ENCODE measurements at regions not wholly inside any gene's neighbourhood (a gene's known extent, or its start where the extent isn't known, plus 50 kb on each side); places are given as distances from the start of the nearest gene placed in this dataset.
"Not testable (repeated sequence)": the region's sequence is repeated elsewhere in the genome, so short reads cannot be mapped to it uniquely, and the experiment has no call there.

DNA sequence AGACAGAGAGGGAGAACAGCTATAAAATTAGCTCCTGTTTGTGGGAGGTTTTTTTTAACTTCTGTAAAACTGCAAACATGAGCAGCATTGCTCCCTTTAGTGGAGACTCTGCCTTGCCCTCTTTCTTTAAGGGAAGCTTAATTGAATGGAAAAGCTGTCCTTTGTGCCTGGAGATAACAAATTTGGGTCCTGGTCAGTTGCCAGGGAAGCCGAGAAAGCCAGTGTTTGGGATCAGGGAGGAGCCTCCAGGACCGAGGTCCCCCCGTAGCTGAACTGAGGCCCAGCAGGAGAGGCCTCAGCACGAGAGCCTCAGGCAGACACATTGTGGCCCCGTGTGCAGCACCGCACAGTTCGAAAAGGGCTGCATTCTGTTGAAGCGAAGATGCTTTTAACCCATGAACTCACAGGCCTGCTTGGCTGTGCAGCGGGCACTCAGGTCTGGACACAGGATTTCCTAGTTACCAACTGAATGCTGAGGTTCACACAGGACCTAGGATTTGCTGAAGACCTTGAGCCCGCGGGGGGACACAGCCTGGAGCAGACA lies 369.7 kb downstream of the DCDC2C start:
- H3K27me3 ChIP-seq (ENCODE audit: control insufficient read depth, insufficient read depth, low read length): no peaks in the 10 kb centered on the region
- no peak overlapping the region for H3K4me3 ChIP-seq (ENCODE audit: low read length)
- no peaks in the 10 kb centered on the region for H3K9me3 ChIP-seq (ENCODE audit: control insufficient read depth, low read length)
- no peaks in the 10 kb centered on the region for H3K4me1 ChIP-seq (ENCODE audit: control insufficient read depth, insufficient read depth, low read length)
- no peaks in the 10 kb centered on the region for H3K36me3 ChIP-seq (ENCODE audit: control insufficient read depth, insufficient read depth, low read length)
- no peak overlapping the region for H3K9ac ChIP-seq (ENCODE audit: low read length)

DNA sequence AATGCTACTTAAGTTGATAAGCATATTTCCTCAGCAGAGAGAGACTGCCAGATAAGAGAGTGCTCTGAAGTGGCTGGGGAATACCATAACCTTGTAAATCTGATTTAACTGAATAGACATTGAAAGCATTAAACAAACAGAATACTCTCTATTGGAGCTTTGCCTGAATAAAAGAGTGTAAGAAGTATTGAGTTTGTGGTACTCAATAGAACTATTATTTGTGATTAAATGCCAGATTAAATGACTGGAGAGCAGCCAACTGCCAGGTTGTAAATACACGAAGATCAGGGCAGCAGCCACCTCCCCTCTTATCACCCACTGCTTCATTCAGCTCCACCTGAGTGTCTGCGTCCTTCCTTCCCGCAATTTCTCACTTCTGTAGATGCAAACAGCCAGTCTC lies 373.6 kb downstream of the DCDC2C start:
- H3K27me3 ChIP-seq (ENCODE audit: control insufficient read depth, insufficient read depth, low read length): no peaks in the 10 kb centered on the region
- no peaks in the 10 kb centered on the region for H3K36me3 ChIP-seq (ENCODE audit: control insufficient read depth, insufficient read depth, low read length)
- no peak overlapping the region for H3K4me3 ChIP-seq (ENCODE audit: low read length)
- no peaks in the 10 kb centered on the region for H3K9me3 ChIP-seq (ENCODE audit: control insufficient read depth, low read length)
- H3K4me1 ChIP-seq (ENCODE audit: control insufficient read depth, insufficient read depth, low read length): no peaks in the 10 kb centered on the region
- H3K9ac ChIP-seq (ENCODE audit: low read length): no peak overlapping the region

DNA sequence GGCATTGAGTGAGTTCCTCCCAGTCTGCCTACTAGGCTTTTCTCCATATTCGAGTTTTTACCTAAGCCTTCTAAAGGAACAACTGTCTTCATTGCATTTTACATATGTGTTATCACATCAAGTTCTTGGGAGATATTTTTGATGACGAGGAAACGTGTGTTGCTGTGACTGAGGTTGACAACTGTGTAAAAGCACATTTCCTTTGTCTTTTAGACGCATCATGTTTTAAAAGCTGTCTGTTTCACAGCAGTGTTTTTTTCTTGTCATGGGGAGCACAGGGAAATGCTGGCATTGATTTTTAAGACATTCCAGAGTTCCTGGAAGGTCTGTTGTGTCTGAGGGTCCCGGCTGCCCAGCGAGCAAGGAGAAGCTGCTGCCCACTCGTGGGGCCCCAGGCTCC lies 381.8 kb downstream of the DCDC2C start:
- Histone ChIP-seq H3K27me3 (ENCODE audit: control insufficient read depth, insufficient read depth, low read length) (no peaks in the 10 kb centered on the region), H3K36me3 (ENCODE audit: control insufficient read depth, insufficient read depth, low read length) (no peaks in the 10 kb centered on the region), H3K9me3 (ENCODE audit: control insufficient read depth, low read length) (no peaks in the 10 kb centered on the region)

DNA sequence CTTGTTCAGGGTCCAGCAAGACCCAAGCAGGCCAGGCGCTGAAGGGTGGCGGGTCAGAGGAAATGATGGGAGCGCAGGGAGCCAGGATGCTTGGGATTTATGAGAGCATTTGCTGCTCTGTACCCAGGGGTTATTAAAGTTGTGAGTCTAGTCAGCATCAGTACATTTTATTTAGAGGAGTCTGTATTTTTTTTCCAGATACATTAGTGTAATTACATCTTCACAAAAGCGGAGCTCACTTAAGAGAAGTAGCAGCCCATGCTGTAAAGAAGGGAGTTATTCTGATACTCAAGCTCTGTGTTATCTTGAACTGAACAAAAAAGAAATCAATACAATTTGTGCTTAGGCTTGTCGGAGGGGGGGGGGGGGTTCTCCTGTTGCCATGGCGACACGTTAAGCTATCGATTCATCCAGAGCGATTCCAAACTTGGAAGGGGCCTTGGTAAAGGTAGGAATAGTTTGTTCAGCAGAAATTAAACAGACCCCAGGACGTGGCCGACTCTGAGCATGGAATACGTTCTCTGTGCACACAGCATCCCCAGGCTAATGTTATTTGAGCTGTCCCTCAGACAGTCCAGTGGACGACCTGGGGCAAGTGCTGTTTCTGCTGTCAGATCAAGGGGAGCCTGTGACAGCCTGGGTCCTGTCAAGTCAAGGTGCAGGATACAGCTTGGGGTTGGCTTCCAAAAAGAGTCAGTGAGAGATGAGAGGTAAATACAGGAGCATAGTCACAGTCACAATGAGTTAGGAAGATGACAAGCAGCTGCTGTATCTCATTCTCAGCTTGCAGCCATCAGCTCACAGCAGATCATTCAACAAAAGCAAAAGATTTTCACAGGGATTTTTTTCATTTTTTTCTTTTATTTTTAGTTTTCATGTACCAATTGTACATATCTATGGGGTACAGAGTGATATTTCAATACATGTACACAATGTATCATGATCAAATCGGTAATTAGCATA lies 387.6 kb downstream of the DCDC2C start:
- Histone ChIP-seq H3K36me3 (ENCODE audit: control insufficient read depth, insufficient read depth, low read length) (no peaks in the 10 kb centered on the region), H3K9me3 (ENCODE audit: control insufficient read depth, low read length) (no peaks in the 10 kb centered on the region), H3K4me1 (ENCODE audit: control insufficient read depth, insufficient read depth, low read length) (no peaks in the 10 kb centered on the region), H3K27me3 (ENCODE audit: control insufficient read depth, insufficient read depth, low read length) (no peaks in the 10 kb centered on the region), H3K4me3 (ENCODE audit: low read length) (no peak overlapping the region), H3K9ac (ENCODE audit: low read length) (no peak overlapping the region)

More for the DNA sequence above, 381.8 kb downstream of the DCDC2C start:
- H3K9ac ChIP-seq (ENCODE audit: low read length): no peak overlapping the region
- no peaks in the 10 kb centered on the region for H3K4me1 ChIP-seq (ENCODE audit: control insufficient read depth, insufficient read depth, low read length)
- H3K4me3 ChIP-seq (ENCODE audit: low read length): no peak overlapping the region

DNA sequence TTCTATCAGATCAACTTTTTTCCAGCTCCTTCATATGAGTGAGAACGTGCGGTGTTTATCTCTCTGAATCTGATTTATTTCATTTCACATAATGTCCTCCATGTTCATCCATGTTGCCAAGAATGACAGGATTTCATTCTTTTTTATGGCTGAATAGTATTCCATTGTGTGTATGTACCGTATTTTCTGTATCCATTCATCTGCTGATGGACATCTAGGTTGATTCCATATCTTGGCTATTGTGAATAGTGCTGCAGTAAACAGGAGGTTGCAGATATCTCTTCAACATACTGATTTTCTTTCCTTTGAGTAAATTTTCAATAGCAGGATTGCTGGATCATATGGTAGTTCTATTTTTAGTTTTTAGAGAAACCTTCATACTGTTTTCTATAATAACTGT lies 388.5 kb downstream of the DCDC2C start:
- H3K9me3 ChIP-seq (ENCODE audit: control insufficient read depth, low read length): no peaks in the 10 kb centered on the region
- H3K4me1 ChIP-seq (ENCODE audit: control insufficient read depth, insufficient read depth, low read length): no peaks in the 10 kb centered on the region
- no peaks in the 10 kb centered on the region for H3K36me3 ChIP-seq (ENCODE audit: control insufficient read depth, insufficient read depth, low read length)
- no peak overlapping the region for H3K4me3 ChIP-seq (ENCODE audit: low read length)
- H3K9ac ChIP-seq (ENCODE audit: low read length): no peak overlapping the region
- H3K27me3 ChIP-seq (ENCODE audit: control insufficient read depth, insufficient read depth, low read length): no peaks in the 10 kb centered on the region

DNA sequence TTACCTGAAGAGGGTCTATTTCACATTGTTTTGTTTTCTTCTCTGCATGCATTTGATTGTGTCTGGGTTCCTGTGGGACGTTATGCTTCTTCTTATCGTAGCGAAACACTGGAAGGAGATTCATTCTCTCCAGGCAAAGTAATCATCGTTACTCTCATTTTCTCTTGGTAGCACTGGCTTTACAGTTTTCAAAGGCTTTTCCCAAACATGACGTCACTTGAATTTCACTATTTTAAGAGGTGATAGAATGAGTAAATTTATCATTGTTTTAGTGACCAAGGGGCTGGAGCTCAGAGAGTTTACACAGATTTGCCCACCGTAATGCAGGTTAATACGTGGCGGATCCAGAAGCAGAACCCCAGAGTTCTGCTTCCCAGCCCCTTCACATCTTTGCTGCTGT lies 391.4 kb downstream of the DCDC2C start:
- no peak overlapping the region for H3K4me3 ChIP-seq (ENCODE audit: low read length)

DNA sequence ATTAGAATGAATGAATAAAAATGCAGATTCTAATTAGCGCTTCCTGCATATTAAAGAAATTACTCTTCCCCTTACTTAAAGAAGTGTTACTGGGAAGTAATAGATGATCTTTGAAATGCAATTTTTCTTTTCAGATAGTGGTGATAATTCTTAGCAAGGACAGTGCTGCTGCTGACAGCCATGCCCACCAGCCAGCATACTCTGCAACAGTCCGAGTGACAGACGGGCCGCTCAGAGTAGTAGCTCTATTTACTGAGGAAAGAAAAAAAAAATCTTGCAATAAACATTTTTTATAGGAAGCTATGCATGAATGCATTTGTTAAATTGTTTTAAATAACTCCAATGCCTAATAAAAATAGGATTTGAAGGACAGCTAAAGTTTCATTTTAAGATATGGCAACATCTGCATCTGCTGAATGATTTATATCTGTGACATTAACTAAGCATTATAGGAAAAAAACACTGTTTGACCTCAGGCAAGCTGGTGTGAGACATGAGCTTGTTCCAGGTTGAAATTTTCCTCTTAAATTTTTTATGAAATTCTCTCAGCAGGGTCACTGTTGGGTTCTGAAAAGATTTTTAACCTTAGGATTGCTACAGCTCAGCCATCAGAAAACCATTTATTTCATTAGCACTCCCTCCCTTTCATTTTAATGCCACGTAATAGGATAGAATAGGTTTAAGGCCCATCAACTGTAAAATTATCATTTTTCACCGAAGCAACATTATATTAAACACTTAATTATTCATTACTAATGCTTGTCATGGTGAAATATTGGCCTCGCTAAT lies 393.8 kb downstream of the DCDC2C start:
- Histone ChIP-seq H3K9ac (ENCODE audit: low read length) (no peak overlapping the region), H3K27me3 (ENCODE audit: control insufficient read depth, insufficient read depth, low read length) (no peaks in the 10 kb centered on the region), H3K9me3 (ENCODE audit: control insufficient read depth, low read length) (no peaks in the 10 kb centered on the region), H3K4me1 (ENCODE audit: control insufficient read depth, insufficient read depth, low read length) (no peaks in the 10 kb centered on the region), H3K4me3 (ENCODE audit: low read length) (no peak overlapping the region), H3K36me3 (ENCODE audit: control insufficient read depth, insufficient read depth, low read length) (no peaks in the 10 kb centered on the region)

More for the DNA sequence above, 391.4 kb downstream of the DCDC2C start:
- Histone ChIP-seq H3K9me3 (ENCODE audit: control insufficient read depth, low read length) (no peaks in the 10 kb centered on the region), H3K9ac (ENCODE audit: low read length) (no peak overlapping the region), H3K4me1 (ENCODE audit: control insufficient read depth, insufficient read depth, low read length) (no peaks in the 10 kb centered on the region), H3K36me3 (ENCODE audit: control insufficient read depth, insufficient read depth, low read length) (no peaks in the 10 kb centered on the region), H3K27me3 (ENCODE audit: control insufficient read depth, insufficient read depth, low read length) (no peaks in the 10 kb centered on the region)

DNA sequence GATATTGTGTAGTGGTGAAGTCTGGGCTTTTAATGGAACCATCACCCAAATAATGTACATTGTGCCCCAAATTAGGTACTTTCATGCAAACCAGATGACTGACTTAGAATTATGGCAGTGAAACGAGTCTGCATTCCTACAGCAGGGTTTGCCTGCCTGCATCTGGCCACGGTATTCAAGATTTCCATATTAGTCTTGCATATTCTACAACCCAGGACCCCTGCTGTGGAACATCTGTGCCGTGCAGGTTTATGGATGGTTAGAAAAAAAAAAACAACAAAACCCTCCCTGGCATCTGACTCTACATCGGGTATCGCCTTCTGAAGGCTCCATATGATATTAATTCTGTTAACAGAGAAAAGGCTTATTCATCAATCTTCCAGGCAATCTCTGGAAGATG lies 394.8 kb downstream of the DCDC2C start:
- no peak overlapping the region for H3K9ac ChIP-seq (ENCODE audit: low read length)
- H3K4me3 ChIP-seq (ENCODE audit: low read length): no peak overlapping the region
- H3K9me3 ChIP-seq (ENCODE audit: control insufficient read depth, low read length): no peaks in the 10 kb centered on the region
- no peaks in the 10 kb centered on the region for H3K36me3 ChIP-seq (ENCODE audit: control insufficient read depth, insufficient read depth, low read length)
- no peaks in the 10 kb centered on the region for H3K4me1 ChIP-seq (ENCODE audit: control insufficient read depth, insufficient read depth, low read length)
- H3K27me3 ChIP-seq (ENCODE audit: control insufficient read depth, insufficient read depth, low read length): no peaks in the 10 kb centered on the region

DNA sequence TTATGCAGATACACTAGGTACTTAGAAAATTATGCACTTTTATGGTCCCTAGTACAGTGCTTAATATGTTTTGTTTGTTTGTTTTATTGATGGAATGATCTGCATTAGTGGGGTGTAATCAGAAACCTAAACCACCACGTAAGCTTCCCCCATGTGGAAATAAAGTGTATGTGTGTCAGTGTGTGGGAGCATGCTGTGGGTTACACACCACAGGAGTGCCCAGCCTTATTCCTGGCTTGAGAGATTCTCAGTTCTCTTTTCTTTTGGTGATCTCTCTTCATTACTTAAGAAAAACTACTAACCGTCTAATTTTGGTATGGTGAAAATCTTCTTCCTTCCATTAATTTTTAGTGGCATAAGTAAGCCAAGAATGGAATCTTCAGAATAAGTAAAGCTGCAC lies 398.6 kb downstream of the DCDC2C start:
- H3K9ac ChIP-seq (ENCODE audit: low read length): no peak overlapping the region
- H3K4me3 ChIP-seq (ENCODE audit: low read length): no peak overlapping the region
- no peaks in the 10 kb centered on the region for H3K27me3 ChIP-seq (ENCODE audit: control insufficient read depth, insufficient read depth, low read length)
- H3K4me1 ChIP-seq (ENCODE audit: control insufficient read depth, insufficient read depth, low read length): no peaks in the 10 kb centered on the region
- H3K36me3 ChIP-seq (ENCODE audit: control insufficient read depth, insufficient read depth, low read length): no peaks in the 10 kb centered on the region
- H3K9me3 ChIP-seq (ENCODE audit: control insufficient read depth, low read length): no peaks in the 10 kb centered on the region

DNA sequence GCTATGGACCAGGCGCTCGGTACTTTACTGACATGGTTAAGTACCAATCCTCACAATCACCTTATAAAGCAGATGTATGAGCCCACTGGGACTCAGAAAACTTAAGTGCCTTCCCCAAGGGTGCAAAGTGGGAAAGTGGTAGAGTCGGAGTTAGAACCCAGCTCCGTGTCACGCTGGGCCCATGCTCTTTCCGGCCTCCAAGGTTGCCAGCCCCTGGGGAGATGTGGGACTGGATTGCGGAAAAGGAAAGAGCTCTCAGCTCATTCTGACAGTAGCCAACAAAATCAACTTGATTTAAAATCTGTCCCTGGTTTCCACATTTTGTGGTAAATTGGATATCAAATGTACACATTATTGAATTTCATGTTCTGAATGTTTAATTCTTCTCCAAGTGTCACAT lies 403.8 kb downstream of the DCDC2C start:
- Histone ChIP-seq H3K9ac (ENCODE audit: low read length) (no peak overlapping the region), H3K27me3 (ENCODE audit: control insufficient read depth, insufficient read depth, low read length) (no peaks in the 10 kb centered on the region), H3K36me3 (ENCODE audit: control insufficient read depth, insufficient read depth, low read length) (no peaks in the 10 kb centered on the region), H3K4me3 (ENCODE audit: low read length) (no peak overlapping the region), H3K9me3 (ENCODE audit: control insufficient read depth, low read length) (no peaks in the 10 kb centered on the region), H3K4me1 (ENCODE audit: control insufficient read depth, insufficient read depth, low read length) (no peaks in the 10 kb centered on the region)

DNA sequence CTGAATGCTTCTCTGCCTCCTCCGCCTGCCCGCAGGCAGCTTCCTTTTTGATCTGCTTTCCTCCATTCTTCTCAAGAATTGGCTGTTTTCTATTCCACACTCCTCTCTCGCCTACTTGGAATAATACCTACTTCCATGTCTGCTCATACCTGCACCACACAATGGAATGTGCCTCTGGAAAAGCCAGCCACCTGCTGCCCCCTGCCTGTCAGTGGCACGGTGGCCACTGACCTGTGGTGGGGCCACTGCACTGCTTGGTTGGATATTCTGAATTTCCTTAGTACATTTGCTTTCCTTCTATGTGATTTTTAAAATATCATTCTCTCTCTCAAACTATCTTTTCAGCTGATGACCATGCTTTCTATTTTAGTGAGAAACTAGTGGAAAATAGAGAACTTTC lies 406.9 kb downstream of the DCDC2C start:
- Histone ChIP-seq H3K27me3 (ENCODE audit: control insufficient read depth, insufficient read depth, low read length) (no peaks in the 10 kb centered on the region), H3K36me3 (ENCODE audit: control insufficient read depth, insufficient read depth, low read length) (no peaks in the 10 kb centered on the region), H3K9ac (ENCODE audit: low read length) (no peak overlapping the region), H3K9me3 (ENCODE audit: control insufficient read depth, low read length) (no peaks in the 10 kb centered on the region), H3K4me3 (ENCODE audit: low read length) (no peak overlapping the region), H3K4me1 (ENCODE audit: control insufficient read depth, insufficient read depth, low read length) (no peaks in the 10 kb centered on the region)

DNA sequence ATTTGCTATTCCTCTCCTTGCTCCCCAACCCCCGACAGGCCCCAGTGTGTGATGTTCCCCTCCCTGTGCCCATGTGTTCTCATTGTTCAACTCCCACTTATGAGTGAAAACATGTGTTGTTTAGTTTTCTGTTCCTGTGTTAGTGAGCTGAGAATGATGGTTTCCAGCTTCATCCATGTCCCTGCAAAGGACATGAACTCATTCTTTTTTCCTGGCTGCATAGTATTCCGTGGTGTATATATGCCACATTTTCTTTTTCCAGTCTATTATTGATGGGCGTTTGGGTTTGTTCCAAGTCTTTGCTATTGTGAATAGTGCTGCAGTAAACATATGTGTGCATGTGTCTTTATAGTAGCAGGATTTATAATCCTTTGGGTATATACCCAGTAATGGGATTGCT lies 412.1 kb downstream of the DCDC2C start:
- not testable (repeated sequence) for H3K27me3 ChIP-seq (ENCODE audit: control insufficient read depth, insufficient read depth, low read length); H3K4me1 ChIP-seq (ENCODE audit: control insufficient read depth, insufficient read depth, low read length); H3K36me3 ChIP-seq (ENCODE audit: control insufficient read depth, insufficient read depth, low read length); H3K9ac ChIP-seq (ENCODE audit: low read length); H3K9me3 ChIP-seq (ENCODE audit: control insufficient read depth, low read length); H3K4me3 ChIP-seq (ENCODE audit: low read length)

Data from mucosa of stomach (tissue), 1 donor.